PC-3 (cell line): ENCODE measurements at regions not wholly inside any gene's neighbourhood (a gene's known extent, or its start where the extent isn't known, plus 50 kb on each side); places are given as distances from the start of the nearest gene placed in this dataset.

Experiments used
- CTCF ChIP-seq: fragments of 300-600 bp; sonication (generic); conservative IDR thresholded peaks from 2 replicates; pipeline ENCODE4 v1.5.1; 2017; ENCODE audit warnings: antibody characterized with exemption, low read depth, mild to moderate bottlenecking, low read length
- EZH2phosphoT487 ChIP-seq: fragments of 300-600 bp; sonication (generic); IDR thresholded peaks from 2 replicates; pipeline ENCODE4 v1.6.1; 2018; ENCODE audit warnings: mild to moderate bottlenecking, antibody characterized with exemption, low read length, borderline replicate concordance

GRCh38 chr5:67437905-67438845, 241.6 kb upstream of the CD180 start:
- TF ChIP-seq CTCF = no peak
- TF ChIP-seq EZH2phosphoT487 = no peak
